ENCODE measurements at regions not wholly inside any gene's neighbourhood (a gene's known extent, or its start where the extent isn't known, plus 50 kb on each side); places are given as distances from the start of the nearest gene placed in this dataset.

DNA sequence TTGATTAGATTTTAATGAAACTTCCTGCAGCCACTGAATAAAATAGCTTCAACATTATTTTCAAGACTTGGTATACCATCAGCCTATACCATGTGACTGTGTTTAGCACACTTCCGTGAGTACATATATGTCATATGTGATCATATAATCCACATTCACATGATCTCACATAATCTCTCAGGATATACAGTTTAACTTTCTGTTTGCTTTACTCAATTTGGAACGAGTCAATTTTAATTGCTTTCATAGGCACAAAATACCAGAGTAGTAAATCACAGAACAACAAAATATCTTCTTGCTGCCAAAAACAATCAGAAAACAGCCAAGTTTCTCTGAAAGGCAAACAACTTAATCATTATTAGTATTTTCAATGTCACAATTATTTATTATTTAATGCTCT is 731.1 kb upstream of the DIAPH2 start:
- no peak for TF ChIP-seq POLR2A (IDR thresholded peaks at IDR 0.05)
- TF ChIP-seq, protein P1, sequence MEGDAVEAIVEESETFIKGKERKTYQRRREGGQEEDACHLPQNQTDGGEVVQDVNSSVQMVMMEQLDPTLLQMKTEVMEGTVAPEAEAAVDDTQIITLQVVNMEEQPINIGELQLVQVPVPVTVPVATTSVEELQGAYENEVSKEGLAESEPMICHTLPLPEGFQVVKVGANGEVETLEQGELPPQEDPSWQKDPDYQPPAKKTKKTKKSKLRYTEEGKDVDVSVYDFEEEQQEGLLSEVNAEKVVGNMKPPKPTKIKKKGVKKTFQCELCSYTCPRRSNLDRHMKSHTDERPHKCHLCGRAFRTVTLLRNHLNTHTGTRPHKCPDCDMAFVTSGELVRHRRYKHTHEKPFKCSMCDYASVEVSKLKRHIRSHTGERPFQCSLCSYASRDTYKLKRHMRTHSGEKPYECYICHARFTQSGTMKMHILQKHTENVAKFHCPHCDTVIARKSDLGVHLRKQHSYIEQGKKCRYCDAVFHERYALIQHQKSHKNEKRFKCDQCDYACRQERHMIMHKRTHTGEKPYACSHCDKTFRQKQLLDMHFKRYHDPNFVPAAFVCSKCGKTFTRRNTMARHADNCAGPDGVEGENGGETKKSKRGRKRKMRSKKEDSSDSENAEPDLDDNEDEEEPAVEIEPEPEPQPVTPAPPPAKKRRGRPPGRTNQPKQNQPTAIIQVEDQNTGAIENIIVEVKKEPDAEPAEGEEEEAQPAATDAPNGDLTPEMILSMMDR (IDR thresholded peaks at IDR 0.05), result no peak
